Thyroid gland (tissue), 4 donors: ENCODE measurements at regions not wholly inside any gene's neighbourhood (a gene's known extent, or its start where the extent isn't known, plus 50 kb on each side); places are given as distances from the start of the nearest gene placed in this dataset.

ENCODE experiments used
- POLR2A ChIP-seq, 2 donors: fragments of 450-650 bp; IDR thresholded peaks; one replicate each; pipeline ENCODE4 v1.6.1; 2017; ENCODE audit warnings: antibody characterized with exemption in 2 of 2, mild to moderate bottlenecking in 2 of 2, moderate library complexity in 1 of 2
- TF ChIP-seq, protein P1 (sequence below), 6 experiments: fragments of 200-600 bp in 3 of 6; fragments of 450-650 bp in 3 of 6; sonication (generic) in 3 of 6; IDR thresholded peaks; one replicate each; pipeline ENCODE4 v1.5.1; 2016 to 2019; ENCODE audit warnings: antibody characterized with exemption in 6 of 6, mild to moderate bottlenecking in 2 of 6, inconsistent platforms in 1 of 6, moderate library complexity in 1 of 6

- TF ChIP-seq, protein P1, sequence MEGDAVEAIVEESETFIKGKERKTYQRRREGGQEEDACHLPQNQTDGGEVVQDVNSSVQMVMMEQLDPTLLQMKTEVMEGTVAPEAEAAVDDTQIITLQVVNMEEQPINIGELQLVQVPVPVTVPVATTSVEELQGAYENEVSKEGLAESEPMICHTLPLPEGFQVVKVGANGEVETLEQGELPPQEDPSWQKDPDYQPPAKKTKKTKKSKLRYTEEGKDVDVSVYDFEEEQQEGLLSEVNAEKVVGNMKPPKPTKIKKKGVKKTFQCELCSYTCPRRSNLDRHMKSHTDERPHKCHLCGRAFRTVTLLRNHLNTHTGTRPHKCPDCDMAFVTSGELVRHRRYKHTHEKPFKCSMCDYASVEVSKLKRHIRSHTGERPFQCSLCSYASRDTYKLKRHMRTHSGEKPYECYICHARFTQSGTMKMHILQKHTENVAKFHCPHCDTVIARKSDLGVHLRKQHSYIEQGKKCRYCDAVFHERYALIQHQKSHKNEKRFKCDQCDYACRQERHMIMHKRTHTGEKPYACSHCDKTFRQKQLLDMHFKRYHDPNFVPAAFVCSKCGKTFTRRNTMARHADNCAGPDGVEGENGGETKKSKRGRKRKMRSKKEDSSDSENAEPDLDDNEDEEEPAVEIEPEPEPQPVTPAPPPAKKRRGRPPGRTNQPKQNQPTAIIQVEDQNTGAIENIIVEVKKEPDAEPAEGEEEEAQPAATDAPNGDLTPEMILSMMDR (IDR thresholded peaks at IDR 0.05) = no peak
- TF ChIP-seq POLR2A (IDR thresholded peaks at IDR 0.05) = no peak
Measured at GRCh38 chr9:105004466-105005090, 76.6 kb upstream of the ABCA1 start.
